PC-9 (cell line): ENCODE measurements at regions not wholly inside any gene's neighbourhood (a gene's known extent, or its start where the extent isn't known, plus 50 kb on each side); places are given as distances from the start of the nearest gene placed in this dataset.

ENCODE experiments used
- BruUV-seq: library from RNA; stranded (reverse); fragments of 400-500 nt; replicated peaks from 2 replicates; lab custom pipeline; 2021; lab: Mats Ljungman, UMichigan
- CTCF ChIA-PET: fragments of 300-600 bp; sonication (Branson Sonifier 250); formaldehyde crosslinking; loops from one replicate; lab custom pipeline; 2022; ENCODE audit warnings: antibody characterized with exemption; lab: Charles Lee
- POLR2A ChIA-PET: fragments of 300-600 bp; sonication (Branson Sonifier 250); formaldehyde crosslinking; loops from one replicate; lab custom pipeline; 2022; ENCODE audit warnings: antibody characterized with exemption; ENCODE audit not compliant: unreplicated experiment; lab: Charles Lee
- DNase-seq, 2 experiments: peaks; one replicate each; pipeline versions ENCODE4 v3.0.0 to v3.0.0-alpha.2; 2015 to 2022; ENCODE audit warnings: mixed read lengths in 1 of 2
- H2AFZ ChIP-seq: fragments of 200-600 bp; sonication (generic); 2 replicates; pipeline ENCODE4 v1.8.1; 2017; ENCODE audit warnings: antibody characterized with exemption
- H3F3A ChIP-seq: fragments of 200-600 bp; sonication (generic); 2 replicates; pipeline ENCODE4 v1.8.1; 2017; ENCODE audit warnings: antibody characterized with exemption, mild to moderate bottlenecking, low read depth; ENCODE audit not compliant: insufficient read depth
- H3K27ac ChIP-seq: fragments of 200-600 bp; sonication (generic); 2 replicates; pipeline ENCODE4 v1.6.1; 2016; ENCODE audit warnings: mixed run types
- H3K27me3 ChIP-seq: fragments of 200-600 bp; sonication (generic); 2 replicates; pipeline ENCODE4 v1.6.1; 2016; ENCODE audit warnings: low read depth, mixed run types; ENCODE audit not compliant: insufficient read depth
- H3K36me3 ChIP-seq: fragments of 200-600 bp; sonication (generic); 2 replicates; pipeline ENCODE4 v1.6.1; 2016; ENCODE audit warnings: low read depth, mixed run types
- H3K4me1 ChIP-seq: fragments of 200-600 bp; sonication (generic); replicated peaks from 2 replicates; pipeline ENCODE4 v1.6.1; 2016; ENCODE audit warnings: mixed run types; ENCODE audit not compliant: insufficient read depth
- H3K4me2 ChIP-seq: fragments of 200-600 bp; sonication (generic); 2 replicates; pipeline ENCODE4 v1.6.1; 2017; ENCODE audit warnings: mixed run types
- H3K4me3 ChIP-seq: fragments of 200-600 bp; sonication (generic); 2 replicates; pipeline ENCODE4 v1.6.1; 2016; ENCODE audit warnings: mixed run types
- H3K79me2 ChIP-seq: fragments of 200-600 bp; sonication (generic); 2 replicates; pipeline ENCODE4 v1.6.1; 2017; ENCODE audit warnings: low read depth, mixed run types
- H3K9me2 ChIP-seq: fragments of 200-600 bp; sonication (generic); 2 replicates; pipeline ENCODE4 v1.8.1; 2017; ENCODE audit warnings: mild to moderate bottlenecking; ENCODE audit not compliant: insufficient read depth
- H3K9me3 ChIP-seq: fragments of 200-600 bp; sonication (generic); 2 replicates; pipeline ENCODE4 v1.8.1; 2016; ENCODE audit warnings: low read depth; ENCODE audit not compliant: insufficient read depth
- H4K20me1 ChIP-seq: fragments of 200-600 bp; sonication (generic); 2 replicates; pipeline ENCODE4 v1.8.1; 2017; ENCODE audit not compliant: insufficient read depth
- EZH2 ChIP-seq: fragments of 200-600 bp; sonication (generic); IDR thresholded peaks from 2 replicates; pipeline ENCODE4 v1.8.0; 2017; ENCODE audit warnings: antibody characterized with exemption, low read depth
- intact Hi-C: fragments of 100-400 bp; cut with micrococcal nuclease; formaldehyde crosslinking; loops from one replicate; pipeline ENCODE4 v1.10.0; 2022; ENCODE audit not compliant: unreplicated experiment
- TF ChIP-seq, protein P1 (sequence below): fragments of 200-600 bp; sonication (generic); conservative IDR thresholded peaks from 2 replicates; pipeline ENCODE4 v1.6.1; 2017; ENCODE audit warnings: mixed run types, antibody characterized with exemption, mild to moderate bottlenecking, moderate library complexity

DNA sequence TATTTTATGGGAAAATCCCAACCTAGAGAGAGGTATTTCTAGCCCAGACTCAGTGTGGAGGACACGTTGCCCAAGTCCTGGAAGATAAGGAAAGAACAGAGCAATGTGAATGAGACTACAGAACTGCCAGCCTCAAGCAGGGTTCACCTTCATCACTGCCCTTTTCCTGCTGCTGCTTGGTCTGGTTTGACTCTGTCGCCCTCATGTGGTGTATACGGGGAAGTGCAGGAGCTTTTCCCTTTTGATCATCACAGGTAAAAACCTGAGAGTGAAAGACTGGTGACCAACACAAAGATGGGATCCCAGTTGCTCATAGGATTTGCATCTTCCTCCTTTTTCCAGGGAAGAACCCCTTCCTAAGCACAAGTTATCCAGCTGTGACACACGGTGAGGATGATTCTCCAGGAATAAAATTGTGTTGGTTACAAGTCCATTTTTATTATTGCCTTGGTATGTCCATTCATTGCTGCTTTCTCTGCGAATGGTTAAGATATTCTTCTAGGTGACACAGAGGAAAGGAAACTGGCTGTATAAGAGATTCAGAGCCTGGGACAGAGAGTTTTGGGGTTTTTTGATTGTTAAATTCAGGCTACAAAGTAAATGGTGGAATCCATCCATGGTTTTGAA lies 89.5 kb upstream of the CD53 start:
- no TSS peak for BruUV-seq
- no peak overlapping the region for H3K4me2 ChIP-seq
- no peaks in the 10 kb centered on the region for H4K20me1 ChIP-seq
- H2AFZ ChIP-seq: no peak overlapping the region
- H3K27me3 ChIP-seq: peaks cover 4% of the 10 kb centered on the region; the same call in 1 of the 2 replicates
- H3F3A ChIP-seq: no peaks in the 10 kb centered on the region
- no peak overlapping the region for H3K4me3 ChIP-seq
- H3K36me3 ChIP-seq: no peaks in the 10 kb centered on the region
- no peaks in the 10 kb centered on the region for H3K4me1 ChIP-seq
- no peaks in the 10 kb centered on the region for H3K9me2 ChIP-seq
- H3K9me3 ChIP-seq: no peaks in the 10 kb centered on the region
- DNase-seq: peak; percentile 38 to 57
- ChIA-PET POLR2A (interaction anchor here (0.7 kb wide), 1 partner anchor 114 kb away, joined by 3 read pairs; no protein-coding TSS in a partner anchor), CTCF (interaction anchor here (0.6 to 2.1 kb wide), 4 partner anchors 152 to 1353 kb away, joined by 3 to 11 read pairs (median 4); no protein-coding TSS in a partner anchor)
- no peaks in the 10 kb centered on the region for H3K79me2 ChIP-seq
- TF ChIP-seq, protein P1, sequence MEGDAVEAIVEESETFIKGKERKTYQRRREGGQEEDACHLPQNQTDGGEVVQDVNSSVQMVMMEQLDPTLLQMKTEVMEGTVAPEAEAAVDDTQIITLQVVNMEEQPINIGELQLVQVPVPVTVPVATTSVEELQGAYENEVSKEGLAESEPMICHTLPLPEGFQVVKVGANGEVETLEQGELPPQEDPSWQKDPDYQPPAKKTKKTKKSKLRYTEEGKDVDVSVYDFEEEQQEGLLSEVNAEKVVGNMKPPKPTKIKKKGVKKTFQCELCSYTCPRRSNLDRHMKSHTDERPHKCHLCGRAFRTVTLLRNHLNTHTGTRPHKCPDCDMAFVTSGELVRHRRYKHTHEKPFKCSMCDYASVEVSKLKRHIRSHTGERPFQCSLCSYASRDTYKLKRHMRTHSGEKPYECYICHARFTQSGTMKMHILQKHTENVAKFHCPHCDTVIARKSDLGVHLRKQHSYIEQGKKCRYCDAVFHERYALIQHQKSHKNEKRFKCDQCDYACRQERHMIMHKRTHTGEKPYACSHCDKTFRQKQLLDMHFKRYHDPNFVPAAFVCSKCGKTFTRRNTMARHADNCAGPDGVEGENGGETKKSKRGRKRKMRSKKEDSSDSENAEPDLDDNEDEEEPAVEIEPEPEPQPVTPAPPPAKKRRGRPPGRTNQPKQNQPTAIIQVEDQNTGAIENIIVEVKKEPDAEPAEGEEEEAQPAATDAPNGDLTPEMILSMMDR: peak; percentile 99
- no peak for TF ChIP-seq EZH2
- intact Hi-C loops: loop anchor here (1.0 to 5.0 kb wide), 9 partner anchors 17 to 731 kb away; no protein-coding TSS in a partner anchor
- no peak overlapping the region for H3K27ac ChIP-seq

DNA sequence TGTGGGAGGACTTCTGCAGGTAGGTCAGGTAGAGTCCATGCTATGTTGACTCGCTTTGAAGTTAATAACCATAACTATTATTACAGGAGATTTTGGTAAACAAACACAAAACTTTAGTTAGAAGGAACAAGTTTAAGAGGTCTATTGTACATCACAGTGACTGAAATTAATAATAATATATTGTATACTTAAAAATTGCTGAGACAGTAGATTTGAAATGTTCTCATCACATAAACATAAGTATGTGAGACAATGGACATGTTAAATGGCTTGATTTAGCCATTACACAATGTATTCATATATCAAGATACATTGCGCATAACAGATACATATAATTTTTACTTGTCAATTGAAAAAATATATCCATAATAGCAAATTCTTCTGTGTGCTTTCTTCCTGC lies 91.4 kb upstream of the CD53 start:
- intact Hi-C loops: loop anchor here (5.0 kb wide), 5 partner anchors 149 to 729 kb away; no protein-coding TSS in a partner anchor
- CTCF ChIA-PET: interaction anchor here (2.1 kb wide), 1 partner anchor 162 kb away, joined by 11 read pairs; no protein-coding TSS in a partner anchor
- no peaks in the 10 kb centered on the region for H3K36me3 ChIP-seq

DNA sequence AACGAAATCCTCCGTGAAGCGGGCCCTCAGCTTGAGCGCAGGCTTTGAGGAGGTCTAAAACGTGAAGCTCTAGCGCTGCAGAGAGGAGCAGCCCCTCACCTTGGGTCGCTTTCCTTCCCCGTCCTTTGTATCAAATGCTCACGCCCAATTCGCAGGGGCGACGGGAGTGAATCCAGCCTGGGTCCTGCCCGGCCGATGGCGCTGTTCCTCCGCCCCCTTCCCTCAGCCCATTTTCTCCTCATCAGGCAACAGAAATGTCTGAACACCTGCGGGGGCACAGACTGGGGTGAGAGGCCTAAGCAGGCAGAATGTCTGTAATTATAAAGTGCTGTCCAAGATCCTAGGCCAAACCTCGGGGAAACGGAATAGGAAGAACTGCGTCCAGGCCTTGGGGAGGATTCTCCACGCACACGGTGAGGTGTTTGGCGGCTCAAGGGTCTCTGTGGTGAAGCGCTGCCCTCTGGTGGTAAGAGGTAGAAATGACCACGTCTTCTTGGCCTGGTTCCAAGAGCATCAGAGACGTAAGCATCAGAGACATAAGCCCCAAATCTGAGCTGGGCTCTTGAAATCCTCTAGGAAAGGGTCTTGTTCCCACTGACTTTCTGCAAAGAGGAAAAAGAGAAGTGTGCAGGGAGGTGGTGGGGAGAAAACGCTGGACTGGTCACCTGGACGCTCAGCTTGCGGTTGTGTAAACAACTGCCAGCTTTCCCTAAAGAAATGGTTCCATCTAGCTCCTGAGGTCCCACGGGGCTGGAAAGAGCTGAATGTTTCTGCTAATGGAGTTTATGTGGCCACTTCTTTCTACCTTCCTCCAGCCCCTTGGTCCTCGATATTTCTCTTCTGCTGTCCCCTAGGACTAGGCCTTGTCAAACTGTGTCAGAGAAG lies 92.1 kb upstream of the CD53 start:
- H3K27me3 ChIP-seq: peaks cover 4% of the 10 kb centered on the region; the same call in 1 of the 2 replicates
- BruUV-seq: no TSS peak
- no peak overlapping the region for H3K4me3 ChIP-seq
- H3K9me3 ChIP-seq: no peaks in the 10 kb centered on the region
- H3F3A ChIP-seq: no peaks in the 10 kb centered on the region
- no peaks in the 10 kb centered on the region for H4K20me1 ChIP-seq
- no peaks in the 10 kb centered on the region for H3K9me2 ChIP-seq
- ChIA-PET POLR2A (interaction anchor here (0.6 kb wide), 1 partner anchor 203 kb away, joined by 5 read pairs; no protein-coding TSS in a partner anchor), CTCF (interaction anchor here (0.7 kb wide), 1 partner anchor 161 kb away, joined by 3 read pairs; no protein-coding TSS in a partner anchor)
- no peak overlapping the region for H3K4me2 ChIP-seq
- no peak for TF ChIP-seq EZH2
- TF ChIP-seq, protein P1: peak; percentile 94
- H2AFZ ChIP-seq: no peak overlapping the region
- peak; percentile 59 to 64 for DNase-seq
- intact Hi-C loops: loop anchor here (5.0 kb wide), 5 partner anchors 149 to 729 kb away; no protein-coding TSS in a partner anchor
- H3K36me3 ChIP-seq: no peaks in the 10 kb centered on the region
- no peak overlapping the region for H3K27ac ChIP-seq
- no peaks in the 10 kb centered on the region for H3K4me1 ChIP-seq
- H3K79me2 ChIP-seq: no peaks in the 10 kb centered on the region

More for the DNA sequence above, 91.4 kb upstream of the CD53 start:
- TF ChIP-seq, protein P1: no peak
- Histone ChIP-seq H3F3A (no peaks in the 10 kb centered on the region), H3K27ac (no peak overlapping the region), H4K20me1 (no peaks in the 10 kb centered on the region), H3K9me3 (no peaks in the 10 kb centered on the region), H3K4me3 (no peak overlapping the region), H3K4me2 (no peak overlapping the region), H2AFZ (no peak overlapping the region), H3K27me3 (peaks cover 4% of the 10 kb centered on the region; the same call in 1 of the 2 replicates), H3K9me2 (no peaks in the 10 kb centered on the region), H3K4me1 (no peaks in the 10 kb centered on the region), H3K79me2 (no peaks in the 10 kb centered on the region)
- POLR2A ChIA-PET: interaction anchor here (0.6 kb wide), 1 partner anchor 204 kb away, joined by 5 read pairs; no protein-coding TSS in a partner anchor
- BruUV-seq: no TSS peak
- no peak for DNase-seq
